ENCODE measurements at regions not wholly inside any gene's neighbourhood (a gene's known extent, or its start where the extent isn't known, plus 50 kb on each side); places are given as distances from the start of the nearest gene placed in this dataset.

DNA sequence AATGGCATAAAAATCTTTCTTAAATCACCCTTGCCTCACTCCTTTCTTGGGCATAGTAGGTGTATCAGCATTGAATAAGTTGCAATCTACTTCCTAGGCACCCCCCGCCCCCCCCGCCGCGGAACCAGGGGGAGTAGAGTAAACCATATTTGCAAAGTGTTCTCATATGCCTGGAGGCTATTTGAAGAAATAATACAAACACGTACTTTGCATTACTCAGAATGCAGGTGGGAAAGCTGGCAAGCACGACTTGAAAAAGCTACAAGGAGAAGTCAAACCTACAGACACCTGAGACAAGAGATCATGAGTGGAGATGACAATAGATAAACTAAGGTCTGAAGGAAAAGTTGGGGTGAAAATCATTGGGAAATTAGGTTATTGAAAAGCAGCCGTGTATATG is 65.6 kb downstream of the POM121L12 start:
- Histone ChIP-seq H3K56ac (replicated peaks; ENCODE audit: insufficient read length, low read depth, low read length) (no peak overlapping the region), H2AFZ (ENCODE audit: low read length) (no peak overlapping the region), H3K4me3 (ENCODE audit: extremely low read depth in 1 of 4, insufficient read depth in 2 of 4, low read depth in 3 of 4, low read length in 4 of 4) (no peak overlapping the region), H3K9ac (replicated peaks in 1 of 4; ENCODE audit: extremely low read depth in 1 of 4, low read depth in 3 of 4, low read length in 3 of 4) (no peak overlapping the region), H3K23ac (ENCODE audit: insufficient read length) (no peak overlapping the region), H2BK20ac (ENCODE audit: low read length) (no peak overlapping the region), H3K79me2 (ENCODE audit: control insufficient read depth in 1 of 2, insufficient read depth in 2 of 2, low read length in 2 of 2) (no peaks in the 10 kb centered on the region), H4K20me1 (replicated peaks in 1 of 2; ENCODE audit: control insufficient read depth in 1 of 2, insufficient read depth in 2 of 2, low read length in 2 of 2) (no peaks in the 10 kb centered on the region), H4K5ac (ENCODE audit: insufficient read length, low read depth, low read length) (no peak overlapping the region), H2BK5ac (ENCODE audit: low read depth, low read length) (no peak overlapping the region), H3K36me3 (ENCODE audit: control insufficient read depth in 2 of 4, insufficient read depth in 4 of 4, low read length in 3 of 4) (no peaks in the 10 kb centered on the region), H3K4me1 (replicated peaks in 1 of 4; ENCODE audit: control insufficient read depth in 3 of 4, insufficient read depth in 4 of 4, low read length in 3 of 4) (no peaks in the 10 kb centered on the region), H3K23me2 (ENCODE audit: low read depth, low read length) (no peaks in the 10 kb centered on the region), H4K8ac (ENCODE audit: extremely low read depth, insufficient read depth, low read length) (no peak overlapping the region), H2AK5ac (ENCODE audit: low read depth, low read length) (no peak overlapping the region), H3K27me3 (replicated peaks in 1 of 4; ENCODE audit: control insufficient read depth in 3 of 4, extremely low read depth in 1 of 4, insufficient read depth in 3 of 4, low read length in 3 of 4) (no peaks in the 10 kb centered on the region), H3K27ac (ENCODE audit: low read depth, low read length) (no peak overlapping the region), H3K4ac (replicated peaks; ENCODE audit: insufficient read length, low read depth, low read length) (no peak overlapping the region), H3K9me3 (ENCODE audit: insufficient read depth in 2 of 2, low read depth in 1 of 2, low read length in 1 of 2) (no peaks in the 10 kb centered on the region), H4K91ac (replicated peaks; ENCODE audit: insufficient read length, low read length) (no peak overlapping the region), H2BK120ac (replicated peaks; ENCODE audit: low read depth, low read length) (no peak overlapping the region), H3K14ac (ENCODE audit: insufficient read length) (no peak overlapping the region), H2BK15ac (ENCODE audit: low read length) (no peak overlapping the region), H2BK12ac (ENCODE audit: low read depth, low read length) (no peak overlapping the region), H3K79me1 (ENCODE audit: low read depth, low read length) (no peaks in the 10 kb centered on the region), H3K18ac (ENCODE audit: extremely low read depth, low read length) (no peak overlapping the region), H3K4me2 (ENCODE audit: insufficient read depth in 1 of 2, low read depth in 2 of 2, low read length in 2 of 2) (no peak overlapping the region)
- ChIA-PET CTCF (ENCODE audit: partially characterized antibody) (no interaction called here), POLR2A (ENCODE audit: partially characterized antibody) (no interaction called here)
- FAIRE-seq = no peak
- no peak for TF ChIP-seq CTBP2 (IDR thresholded peaks at IDR 0.05; ENCODE audit: borderline replicate concordance, insufficient read depth, insufficient read length, low read length)
- no peak for TF ChIP-seq CTCF (IDR thresholded peaks at IDR 0.05; ENCODE audit: control extremely low read depth in 1 of 3, insufficient read depth in 1 of 3, low read depth in 1 of 3, low read length in 3 of 3)
- TF ChIP-seq JUND (IDR thresholded peaks at IDR 0.05; ENCODE audit: low read length) = no peak
- no peak for TF ChIP-seq EP300 (IDR thresholded peaks at IDR 0.05; ENCODE audit: borderline replicate concordance in 1 of 2, low read depth in 2 of 2, low read length in 2 of 2)
- no peak for TF ChIP-seq USF2 (IDR thresholded peaks at IDR 0.05; ENCODE audit: low read length)
- WGBS, 2 experiments (ENCODE audit: extremely low coverage in 1 of 2, insufficient coverage in 1 of 2, insufficient read length in 1 of 2, insufficient replicate concordance in 2 of 2, low coverage in 1 of 2, low lambda C conversion rate in 2 of 2, missing lambda C conversion rate in 1 of 2) = 96% methylated on average over 7 of the region's 7 CpGs; no CpG with 5 or more reads in 1 of the 2 experiments
- DNase-seq (ENCODE audit: low read depth in 1 of 2, low spot score in 2 of 2) = no peak

Measured in H1 (cell line).